T-helper 1 cell treated with Interleukin-12 subunit alpha and Interleukin-12 subunit beta and Interleukin-4 antibody, amounts not matched to agents 30 ng/mL and 1 ng/mL, for 36 hours (primary cell): ENCODE measurements at regions not wholly inside any gene's neighbourhood (a gene's known extent, or its start where the extent isn't known, plus 50 kb on each side); places are given as distances from the start of the nearest gene placed in this dataset.
"Not testable (repeated sequence)": the region's sequence is repeated elsewhere in the genome, so short reads cannot be mapped to it uniquely, and the experiment has no call there.

ENCODE experiments used
- intact Hi-C: fragments of 100-400 bp; cut with micrococcal nuclease; formaldehyde crosslinking; loops from one replicate; pipeline ENCODE4 v1.15.1; 2024

GRCh38 chr3:95721938-95722337 lies 1092.5 kb upstream of the EPHA6 start:
- intact Hi-C loops, result no loop called here

GRCh38 chr3:95725770-95726169 lies 1088.6 kb upstream of the EPHA6 start:
- intact Hi-C loops, result no loop called here

DNA sequence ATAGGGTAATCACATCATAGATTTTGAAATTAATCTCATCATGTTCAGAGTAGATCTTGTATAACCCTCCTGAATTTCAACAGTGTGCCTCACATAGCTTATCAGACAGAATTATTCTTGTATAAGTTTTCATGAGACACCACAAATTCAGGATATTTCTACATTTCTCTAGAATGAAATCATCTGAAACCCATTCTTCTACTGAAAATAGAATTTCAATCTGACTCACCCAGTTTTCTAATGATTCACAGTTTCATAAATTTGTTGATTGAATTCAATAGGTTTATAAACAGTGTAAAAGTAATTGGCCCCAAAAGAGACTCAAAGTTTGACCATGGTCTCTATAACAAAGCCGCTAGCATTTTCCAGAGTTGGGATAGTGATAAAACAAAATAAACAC lies 1082.6 kb upstream of the EPHA6 start:
- intact Hi-C loops, result no loop called here

DNA sequence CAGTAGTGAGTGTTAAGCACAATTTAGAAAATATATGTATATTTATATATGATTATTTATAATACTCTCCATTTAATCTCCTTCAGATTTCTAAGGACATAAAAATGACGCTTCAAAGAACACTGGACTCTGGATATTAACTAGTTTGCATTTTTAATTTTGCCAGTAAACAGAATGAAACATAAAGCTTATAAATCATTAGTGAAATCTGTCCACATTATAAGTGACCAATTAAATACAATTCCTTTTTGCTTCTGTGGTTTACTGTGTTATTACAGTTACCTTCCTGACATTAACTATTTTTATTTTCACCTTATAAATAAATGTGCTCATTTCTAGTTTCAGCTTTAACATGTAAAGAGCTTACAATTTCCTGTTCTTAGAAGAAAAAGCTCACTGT lies 1081.1 kb upstream of the EPHA6 start:
- intact Hi-C loops, result no loop called here

DNA sequence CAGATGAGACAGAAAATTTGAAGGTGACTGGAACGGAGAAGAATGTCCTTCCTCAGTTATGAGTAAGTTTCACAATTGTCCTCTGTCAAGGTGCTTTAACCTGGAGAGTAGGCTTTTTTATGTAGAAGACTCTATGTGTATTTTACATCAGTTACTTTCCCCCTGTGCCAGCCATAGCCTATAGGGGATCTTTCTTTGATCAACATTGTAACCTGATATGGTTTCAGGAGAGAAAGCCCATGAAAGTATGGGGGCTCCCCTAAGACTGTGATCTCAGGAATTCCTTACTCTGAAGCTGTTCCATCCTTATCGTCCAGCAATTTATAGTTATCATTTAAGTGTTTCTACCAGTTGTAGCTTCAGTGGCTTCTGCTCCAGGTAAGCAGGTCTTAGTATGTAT lies 1076.3 kb upstream of the EPHA6 start:
- intact Hi-C loops, result no loop called here

DNA sequence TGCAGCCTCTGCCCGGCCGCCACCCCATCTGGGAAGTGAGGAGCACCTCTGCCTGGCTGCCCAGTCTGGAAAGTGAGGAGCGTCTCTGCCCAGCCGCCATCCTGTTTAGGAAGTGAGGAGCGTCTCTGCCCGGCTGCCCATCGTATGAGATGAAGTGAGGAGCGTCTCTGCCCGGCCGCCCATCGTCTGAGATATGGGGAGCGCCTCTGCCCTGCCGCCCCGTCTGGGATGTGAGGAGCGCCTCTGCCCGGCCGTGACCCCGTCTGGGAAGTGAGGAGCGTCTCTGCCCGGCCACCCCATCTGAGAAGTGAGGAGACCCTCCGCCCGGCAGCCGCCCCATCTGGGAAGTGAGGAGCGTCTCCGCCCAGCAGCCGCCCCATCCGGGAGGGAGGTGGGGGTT lies 1069.5 kb upstream of the EPHA6 start:
- intact Hi-C loops, result not testable (repeated sequence)

DNA sequence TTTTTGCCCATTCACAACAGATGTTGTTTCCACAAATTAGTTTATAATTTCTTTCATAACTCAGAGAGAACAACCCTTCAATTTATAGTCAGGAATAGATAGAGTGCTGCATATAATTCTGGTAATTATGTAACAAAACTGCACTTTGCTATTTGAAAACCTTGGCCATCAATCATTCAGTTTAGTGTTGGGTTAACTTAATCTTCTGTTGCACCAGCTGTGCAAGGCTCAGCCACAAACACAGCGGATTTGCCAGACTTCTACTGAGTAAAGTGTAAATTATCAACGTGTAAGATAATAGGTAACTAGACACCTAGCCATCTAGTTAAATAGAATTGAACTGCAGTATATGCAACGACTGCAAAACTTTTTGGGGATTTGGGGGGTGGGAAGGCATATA lies 1064.3 kb upstream of the EPHA6 start:
- intact Hi-C loops, result no loop called here

DNA sequence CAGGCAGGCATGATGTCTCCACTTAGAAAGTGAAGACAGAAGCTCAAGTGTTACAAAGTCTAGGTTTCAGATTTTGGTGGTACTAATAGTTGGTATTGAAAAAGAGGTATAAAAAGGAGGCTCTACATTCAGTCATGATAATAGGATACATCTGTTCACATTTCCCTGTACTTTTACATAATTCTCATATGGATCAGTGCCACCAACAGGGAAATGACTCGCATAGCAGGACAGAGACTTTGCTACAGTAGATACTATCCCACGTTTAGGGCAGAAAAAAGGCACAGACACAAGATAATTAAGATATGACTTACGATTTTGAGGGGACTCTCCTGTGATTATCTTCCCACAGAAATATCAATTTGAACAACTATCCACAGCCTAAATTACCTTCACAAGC lies 1062.9 kb upstream of the EPHA6 start:
- intact Hi-C loops, result no loop called here

- intact Hi-C loops, result no loop called here
Measured at GRCh38 chr3:95752199-95752598, 1062.2 kb upstream of the EPHA6 start.

DNA sequence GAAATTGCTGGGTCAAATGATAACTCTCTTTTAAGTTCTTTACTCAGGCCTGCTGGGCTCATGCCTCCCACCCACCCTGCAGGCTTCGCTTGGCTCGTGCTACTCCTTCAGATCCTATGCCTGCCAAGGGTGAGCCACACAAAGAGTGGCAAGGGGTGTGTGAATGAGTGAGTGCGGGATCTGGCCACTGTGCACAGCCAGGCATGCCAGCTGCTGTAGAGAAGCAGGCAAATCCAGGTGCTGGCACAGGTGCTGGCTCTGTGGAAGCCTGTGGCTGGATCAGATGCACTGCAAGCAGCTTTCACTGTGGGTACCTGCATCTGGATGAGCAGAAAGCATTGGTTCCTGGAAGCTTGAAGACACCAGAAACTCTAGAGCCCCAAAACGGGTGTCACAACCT lies 1055.7 kb upstream of the EPHA6 start:
- intact Hi-C loops, result no loop called here

DNA sequence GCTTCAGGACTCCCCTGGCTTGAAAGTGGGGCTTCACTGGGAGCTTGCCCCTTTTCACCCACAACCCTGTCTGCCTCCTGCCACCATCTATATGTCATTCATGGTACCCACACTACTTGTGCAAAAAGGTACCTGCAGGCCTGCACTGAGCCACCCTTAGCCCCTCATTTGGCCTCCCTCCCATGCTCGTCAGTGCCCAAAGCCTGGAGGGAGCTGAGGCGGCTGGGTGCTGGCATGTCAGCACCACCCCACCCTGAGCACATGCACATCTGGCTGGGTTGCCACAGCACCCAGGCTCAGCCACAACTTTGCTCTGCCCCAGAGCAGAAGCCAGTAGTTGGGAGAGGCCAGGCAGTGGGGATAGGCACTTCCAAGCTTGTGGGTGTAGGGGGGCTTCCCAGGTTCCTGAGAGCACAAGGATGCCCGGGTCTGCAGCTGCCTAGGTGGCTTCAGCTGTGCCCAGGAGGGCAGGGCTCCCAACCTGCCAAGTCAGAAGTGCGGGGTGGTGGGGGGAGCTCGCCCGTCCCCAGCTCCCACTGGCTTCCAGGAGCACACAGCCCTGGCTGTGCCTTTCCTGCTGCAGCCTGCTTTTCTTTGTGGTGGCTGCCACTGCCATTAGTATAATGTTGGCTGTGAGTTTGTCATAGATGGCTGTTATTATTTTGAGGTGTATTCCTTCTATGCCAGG lies 1054.6 kb upstream of the EPHA6 start:
- intact Hi-C loops, result no loop called here

DNA sequence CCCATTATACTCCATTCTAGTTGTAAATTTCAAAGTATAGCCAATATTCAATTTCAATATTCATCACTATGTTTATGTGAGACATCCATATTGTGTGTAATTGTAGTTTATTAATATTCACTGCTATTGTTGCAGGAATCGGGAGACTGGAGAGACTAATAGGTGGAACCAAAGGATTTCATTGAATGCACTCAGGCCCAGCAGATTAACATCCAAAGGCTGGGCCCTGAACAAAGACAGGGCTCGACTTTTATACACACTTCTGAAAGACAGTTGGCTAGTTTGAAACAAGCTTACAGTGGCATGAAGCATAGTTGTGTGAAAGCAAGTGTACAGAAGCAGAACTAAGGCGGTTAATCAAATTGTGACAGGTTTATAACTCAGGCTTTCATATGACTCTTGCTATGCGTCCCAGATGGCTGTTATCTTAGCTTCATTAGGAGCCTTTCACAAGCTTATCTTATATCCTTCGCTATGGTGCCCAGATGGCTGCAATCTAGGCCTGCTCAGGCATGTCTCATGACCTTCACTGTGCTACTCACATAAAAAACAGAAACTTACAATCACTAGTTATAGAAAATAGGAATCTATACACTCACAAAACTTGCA lies 1038.8 kb upstream of the EPHA6 start:
- intact Hi-C loops, result no loop called here

DNA sequence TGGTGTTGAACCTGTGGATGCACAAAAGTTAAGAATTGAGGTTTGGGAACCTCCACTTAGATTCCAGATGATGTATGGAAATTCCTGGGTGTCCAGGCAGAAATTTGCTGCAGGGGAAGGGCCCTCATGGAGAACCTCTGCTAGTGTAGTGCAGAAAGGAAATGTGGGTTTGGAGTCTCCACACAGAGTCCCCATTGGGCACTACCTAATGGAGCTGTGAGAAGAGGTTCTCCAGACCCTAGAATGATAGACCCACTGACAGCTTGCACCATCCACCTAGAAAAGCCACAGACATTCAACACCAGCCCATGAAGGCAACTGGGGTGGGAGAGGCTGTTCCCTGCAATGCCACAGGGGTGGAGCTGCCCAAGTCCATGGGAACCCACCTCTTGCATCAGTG lies 1032.8 kb upstream of the EPHA6 start:
- intact Hi-C loops, result no loop called here

DNA sequence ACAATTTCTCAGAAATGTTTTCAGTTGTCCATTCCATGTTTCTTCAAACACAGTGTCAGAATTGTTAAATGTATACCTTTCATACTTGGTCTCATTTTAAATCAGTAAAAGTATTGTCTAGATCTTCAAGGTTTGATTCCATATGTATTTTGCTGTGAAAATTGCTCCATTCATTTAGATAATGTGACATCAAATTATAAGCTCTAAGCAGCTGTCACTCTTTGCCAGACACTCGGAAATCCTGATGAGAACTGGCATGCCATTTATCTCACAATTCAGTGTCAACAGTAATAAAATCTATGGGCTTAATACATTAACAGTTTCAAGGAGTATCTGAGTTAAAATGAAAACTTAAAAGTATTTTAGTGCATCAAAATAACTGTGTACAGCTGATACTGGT lies 1025.3 kb upstream of the EPHA6 start:
- intact Hi-C loops, result no loop called here

- intact Hi-C loops, result no loop called here
Measured at GRCh38 chr3:95797081-95797480, 1017.3 kb upstream of the EPHA6 start.

DNA sequence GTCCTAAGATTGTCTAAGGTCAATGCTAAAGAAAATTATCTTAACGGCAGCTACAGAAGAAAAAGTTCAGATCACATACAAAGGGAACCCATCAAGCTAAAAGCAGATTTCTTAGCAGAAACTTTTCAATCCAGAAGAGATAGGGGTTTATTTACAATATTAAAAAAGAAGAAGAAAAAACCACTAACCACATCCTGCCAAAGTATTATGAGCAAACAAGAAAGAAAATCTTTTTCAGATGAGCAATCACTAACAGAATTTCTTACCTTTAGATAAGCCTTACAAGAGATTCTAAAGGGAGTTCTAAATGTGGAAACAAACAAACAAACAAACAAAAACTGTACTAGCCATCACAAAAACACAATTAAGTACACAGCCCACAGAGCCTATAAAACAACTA lies 1015.8 kb upstream of the EPHA6 start:
- intact Hi-C loops, result no loop called here

DNA sequence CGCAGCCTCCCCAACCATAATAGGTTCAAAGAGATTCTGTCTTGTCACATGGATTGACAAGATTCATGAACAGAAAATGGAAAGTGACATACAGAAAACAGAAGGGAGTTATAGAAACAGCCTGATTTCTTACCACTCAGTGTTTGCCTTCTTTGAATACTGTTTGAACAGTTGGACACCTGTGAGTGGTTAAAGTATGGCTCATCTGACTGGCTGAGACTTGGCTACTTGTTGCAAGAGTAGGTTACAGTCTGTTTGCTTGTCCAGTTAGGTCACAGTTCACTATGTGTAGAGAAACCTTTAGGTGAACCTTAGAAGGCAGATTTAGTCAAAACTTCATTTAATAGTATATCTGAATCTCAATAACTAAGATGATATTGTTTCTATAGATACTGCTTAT lies 1003.9 kb upstream of the EPHA6 start:
- intact Hi-C loops, result no loop called here

- intact Hi-C loops, result no loop called here
Measured at GRCh38 chr3:95813244-95813643, 1001.1 kb upstream of the EPHA6 start.

DNA sequence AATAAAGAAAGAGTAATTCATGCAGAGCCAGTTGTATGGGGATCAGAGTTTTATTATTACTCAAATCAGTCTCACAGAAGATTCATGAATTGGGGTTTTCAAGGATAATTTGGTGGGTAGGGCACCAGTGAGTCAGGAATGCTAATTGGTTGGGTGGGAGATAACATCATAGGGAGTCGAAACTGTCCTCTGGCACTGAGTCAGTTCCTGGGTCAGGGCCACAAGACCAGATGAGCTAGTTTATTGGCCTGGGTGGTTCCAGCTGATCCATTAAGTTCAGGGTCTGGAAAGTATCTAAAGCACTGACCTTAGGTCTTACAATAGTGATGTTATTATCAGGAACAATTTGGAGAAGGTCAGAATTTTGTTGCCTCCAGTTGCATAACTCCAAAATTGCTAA lies 998.6 kb upstream of the EPHA6 start:
- intact Hi-C loops, result no loop called here

- intact Hi-C loops, result no loop called here
Measured at GRCh38 chr3:95826419-95826818, 988.0 kb upstream of the EPHA6 start.

GRCh38 chr3:95832146-95832545 lies 982.2 kb upstream of the EPHA6 start:
- intact Hi-C loops, result no loop called here

DNA sequence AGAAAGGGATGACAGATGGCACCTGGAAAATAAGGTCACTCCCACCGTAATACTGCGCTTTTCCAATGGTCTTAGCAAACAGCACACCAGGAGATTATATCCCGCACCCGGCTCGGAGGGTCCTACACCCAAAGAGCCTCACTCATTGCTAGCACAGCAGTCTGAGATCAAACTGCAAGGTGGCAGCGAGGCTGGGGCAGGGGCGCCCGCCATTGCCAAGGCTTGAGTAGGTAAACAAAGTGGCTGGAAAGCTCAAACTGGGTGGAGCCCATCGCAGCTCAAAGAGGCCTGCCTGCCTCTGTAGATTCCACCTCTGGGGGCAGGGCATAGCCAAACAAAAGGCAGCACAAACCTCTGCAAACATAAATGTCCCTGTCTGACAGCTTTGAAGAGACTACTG lies 953.8 kb upstream of the EPHA6 start:
- intact Hi-C loops, result not testable (repeated sequence)

DNA sequence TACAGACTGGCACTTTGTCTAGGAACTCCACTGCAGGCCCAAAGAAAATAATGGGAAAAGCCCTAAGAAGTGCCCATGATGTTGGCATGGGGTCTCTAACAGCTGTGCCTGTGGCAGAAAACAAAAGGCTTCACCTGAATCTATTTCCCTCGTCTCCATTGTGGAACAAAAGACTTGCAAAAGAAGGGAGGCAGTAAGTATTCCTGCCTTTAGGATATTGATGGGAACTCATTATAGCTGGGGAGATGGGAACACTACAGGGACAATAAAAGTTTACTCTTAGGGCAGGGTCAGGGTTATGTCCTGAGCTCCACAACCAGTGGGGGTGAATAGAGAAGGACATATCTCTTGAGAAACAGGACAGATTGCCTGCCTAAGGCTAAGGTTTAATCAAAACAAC lies 930.6 kb upstream of the EPHA6 start:
- intact Hi-C loops, result no loop called here

GRCh38 chr3:95886616-95887015 lies 927.8 kb upstream of the EPHA6 start:
- intact Hi-C loops, result no loop called here
